KOPT-K1 (cell line): ENCODE measurements at regions not wholly inside any gene's neighbourhood (a gene's known extent, or its start where the extent isn't known, plus 50 kb on each side); places are given as distances from the start of the nearest gene placed in this dataset.

Source experiments
- H3K27ac ChIP-seq: fragments of 200-600 bp; sonication (generic); 2 replicates; pipeline ENCODE4 v1.5.1; 2016; ENCODE audit warnings: antibody characterized with exemption, mild to moderate bottlenecking, low read depth, low read length; ENCODE audit not compliant: poor library complexity, severe bottlenecking
- H3K36me3 ChIP-seq: fragments of 200-600 bp; sonication (generic); 2 replicates; pipeline ENCODE4 v1.5.1; 2017; ENCODE audit warnings: antibody characterized with exemption, mild to moderate bottlenecking, low read length, moderate library complexity; ENCODE audit not compliant: insufficient read depth
- H3K9me3 ChIP-seq: fragments of 200-600 bp; sonication (generic); 2 replicates; pipeline ENCODE4 v1.5.1; 2017; ENCODE audit warnings: antibody characterized with exemption, low read length, mild to moderate bottlenecking; ENCODE audit not compliant: insufficient read depth, poor library complexity, severe bottlenecking

DNA sequence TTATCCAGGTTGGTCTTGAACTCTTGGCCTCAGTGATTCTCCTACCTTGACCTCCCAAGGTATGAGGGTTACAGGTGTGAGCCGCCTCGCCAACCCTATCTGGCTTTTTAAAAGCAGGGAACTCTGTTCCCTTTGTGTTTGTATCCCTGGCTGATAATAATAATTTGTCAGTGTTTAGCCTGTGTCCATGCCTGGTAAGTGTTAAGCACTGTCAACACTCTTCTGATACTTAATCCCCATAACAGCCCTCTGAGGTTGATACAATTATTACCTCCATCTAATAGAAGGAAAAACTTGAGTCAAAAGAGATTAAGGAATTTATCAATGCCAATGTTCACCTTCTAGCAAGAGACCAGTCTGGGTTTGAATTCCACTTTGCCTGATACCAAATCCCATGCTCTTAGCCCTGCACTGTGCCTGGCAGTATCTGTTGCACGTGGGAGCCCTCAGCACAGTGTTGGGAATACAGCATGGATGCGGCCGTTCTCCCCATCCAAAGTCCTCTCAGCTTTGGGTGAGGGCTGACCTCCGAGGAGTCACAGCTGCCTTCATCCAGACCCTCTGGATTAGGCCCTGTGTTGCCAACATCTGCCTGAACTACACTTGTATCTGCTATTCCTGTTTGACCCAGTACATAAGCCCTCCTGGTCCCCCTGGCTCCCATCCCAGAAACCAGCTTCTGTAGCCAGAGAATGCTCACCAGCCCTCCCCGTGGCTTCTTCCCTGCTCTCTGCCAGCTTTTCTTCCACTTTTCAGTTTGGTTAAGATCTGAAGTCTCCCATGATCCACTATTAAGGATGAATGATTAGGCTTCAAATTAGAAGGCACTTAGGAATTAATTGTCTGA, 335.6 kb upstream of the ASIC2 start:
- Histone ChIP-seq H3K9me3 (no peaks in the 10 kb centered on the region), H3K36me3 (no peaks in the 10 kb centered on the region), H3K27ac (no peak overlapping the region)

DNA sequence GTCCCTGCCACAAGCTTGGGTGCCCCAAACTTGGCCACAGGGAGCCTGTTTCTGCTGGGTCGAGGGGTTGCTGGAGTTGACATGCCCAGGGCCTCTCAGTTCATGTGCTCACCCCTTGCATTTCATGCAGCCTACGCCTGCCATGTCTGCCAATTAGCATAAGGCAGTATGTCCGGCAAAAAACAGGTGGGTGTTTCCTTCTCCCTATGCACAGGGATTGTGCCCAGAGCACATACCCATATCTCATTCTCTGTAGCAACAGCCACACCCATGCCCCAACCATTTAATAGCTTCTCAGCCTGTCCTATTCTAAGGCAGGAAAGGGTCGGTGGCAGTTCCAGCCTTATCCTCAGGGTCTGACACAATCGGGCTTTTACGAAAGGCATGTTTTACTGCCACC, 340.4 kb upstream of the ASIC2 start:
- Histone ChIP-seq H3K36me3 (no peaks in the 10 kb centered on the region), H3K9me3 (peaks cover 11% of the 10 kb centered on the region), H3K27ac (no peak overlapping the region)

DNA sequence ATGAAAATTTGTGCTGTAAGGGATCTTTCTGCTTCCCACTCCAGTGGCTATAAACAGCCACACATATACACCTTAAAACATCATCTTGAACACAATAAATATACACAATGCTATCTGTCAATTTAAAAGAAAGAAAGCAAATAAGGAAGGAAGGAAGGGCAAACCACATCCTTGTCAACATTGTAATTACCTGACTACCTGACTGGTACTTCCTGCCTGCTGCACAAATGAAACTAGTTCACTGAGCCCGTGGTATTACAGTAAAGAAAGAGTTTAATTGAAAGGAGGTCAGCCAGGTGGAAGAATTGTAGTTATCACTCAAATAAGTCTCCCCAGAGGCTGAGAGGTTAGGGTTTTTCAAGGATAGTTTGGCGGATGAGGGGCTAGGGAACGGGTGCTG, 344.4 kb upstream of the ASIC2 start:
- no peaks in the 10 kb centered on the region for H3K36me3 ChIP-seq
- peaks cover 12% of the 10 kb centered on the region for H3K9me3 ChIP-seq
- H3K27ac ChIP-seq: no peak overlapping the region

DNA sequence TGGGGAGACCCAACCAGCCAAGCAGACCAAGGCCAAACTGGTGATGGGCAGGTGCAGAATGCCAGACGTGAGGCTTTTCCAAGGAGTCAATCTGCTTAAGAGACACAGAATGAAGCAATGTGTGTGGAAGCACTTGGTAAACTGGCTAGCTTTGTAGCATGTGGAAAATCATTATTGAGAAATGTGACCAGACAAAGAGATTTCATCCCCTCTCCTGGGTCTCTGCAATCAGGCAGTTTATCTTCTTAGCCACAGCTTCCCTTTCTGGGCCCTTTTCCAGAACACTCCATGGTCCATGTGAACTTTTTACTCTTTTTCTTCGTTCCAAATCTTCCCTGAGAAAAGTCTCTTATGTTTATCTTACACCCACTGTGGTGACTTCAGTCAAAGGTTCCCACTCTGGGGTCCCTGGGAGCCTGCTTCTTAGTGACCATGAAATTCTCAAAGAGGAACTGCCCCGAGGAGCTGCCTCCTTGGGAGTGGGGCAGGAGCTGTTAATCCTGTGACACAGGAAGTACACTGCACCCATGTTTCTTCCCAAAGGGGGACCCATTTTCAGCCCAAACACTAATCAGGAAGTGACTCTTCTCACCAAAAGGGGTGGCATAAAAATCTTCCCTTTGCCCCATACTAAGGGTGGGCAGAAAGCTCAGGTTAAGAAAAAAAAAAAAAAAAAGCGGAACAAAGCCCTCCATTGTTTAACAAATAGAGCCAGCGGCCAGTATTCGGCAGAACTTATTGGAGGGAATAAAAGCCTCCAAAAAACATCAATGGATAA, 346.2 kb upstream of the ASIC2 start:
- H3K27ac ChIP-seq: no peak overlapping the region
- no peaks in the 10 kb centered on the region for H3K36me3 ChIP-seq
- peaks cover 12% of the 10 kb centered on the region for H3K9me3 ChIP-seq

DNA sequence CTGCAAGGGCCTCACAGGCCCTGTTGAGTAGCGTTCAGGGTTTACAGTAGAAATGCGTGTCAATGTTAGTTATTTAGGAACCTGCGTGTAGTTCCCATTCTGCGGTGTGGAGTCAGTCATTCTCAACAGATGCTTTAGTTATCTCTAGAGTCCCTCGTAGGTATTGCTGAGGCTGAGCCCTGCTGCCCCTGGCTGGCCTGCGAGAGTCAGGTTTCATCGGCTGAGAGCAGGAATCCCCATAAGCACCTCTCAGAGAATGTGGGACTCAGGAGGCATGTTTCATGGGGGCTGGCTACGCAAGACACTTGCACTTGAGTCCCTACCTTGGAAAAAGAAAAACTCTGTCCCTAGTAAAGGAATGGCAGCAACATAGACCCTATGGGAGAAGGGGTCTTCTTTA, 347.5 kb upstream of the ASIC2 start:
- Histone ChIP-seq H3K36me3 (no peaks in the 10 kb centered on the region), H3K27ac (no peak overlapping the region), H3K9me3 (peaks cover 12% of the 10 kb centered on the region)

DNA sequence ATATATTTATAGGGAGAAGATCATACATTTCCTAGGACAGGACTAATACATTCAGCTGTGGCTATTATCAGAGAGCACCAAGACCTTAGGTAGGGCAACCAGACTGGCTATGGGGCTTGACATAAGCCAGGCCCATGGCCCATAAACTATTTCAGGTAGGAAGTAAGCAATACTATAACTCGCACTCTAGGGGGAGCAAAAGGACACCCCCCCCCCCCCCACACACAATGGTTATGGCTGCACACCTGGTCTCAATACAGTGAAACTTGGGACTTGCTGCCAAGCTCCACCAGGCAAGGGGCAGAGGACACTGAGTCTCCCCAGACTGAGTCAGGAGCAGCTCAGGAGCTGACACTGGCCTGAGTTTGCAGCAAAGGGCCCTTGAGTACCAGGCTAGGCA, 348.9 kb upstream of the ASIC2 start:
- H3K36me3 ChIP-seq: no peaks in the 10 kb centered on the region
- no peak overlapping the region for H3K27ac ChIP-seq
- H3K9me3 ChIP-seq: peaks cover 12% of the 10 kb centered on the region

DNA sequence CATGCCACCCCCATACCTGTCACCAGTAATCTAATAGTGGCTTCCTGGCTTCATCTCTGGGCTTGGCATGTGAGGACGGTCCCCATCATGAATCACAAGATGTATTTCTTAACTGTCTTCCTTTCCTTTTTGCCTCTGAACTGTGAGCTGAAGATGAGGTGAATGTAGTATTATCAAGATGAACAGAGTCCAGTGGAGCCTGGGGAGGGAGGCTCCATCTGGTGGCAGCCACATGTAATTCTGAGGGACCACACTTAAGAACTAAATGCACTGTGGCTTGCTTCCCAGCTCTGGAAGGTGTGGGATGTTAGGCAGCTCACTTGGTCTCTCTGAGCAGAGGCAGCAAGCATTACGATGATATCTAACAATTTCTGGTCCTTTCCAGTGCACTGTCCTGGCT, 354.9 kb upstream of the ASIC2 start:
- Histone ChIP-seq H3K36me3 (no peaks in the 10 kb centered on the region), H3K27ac (no peak overlapping the region)

DNA sequence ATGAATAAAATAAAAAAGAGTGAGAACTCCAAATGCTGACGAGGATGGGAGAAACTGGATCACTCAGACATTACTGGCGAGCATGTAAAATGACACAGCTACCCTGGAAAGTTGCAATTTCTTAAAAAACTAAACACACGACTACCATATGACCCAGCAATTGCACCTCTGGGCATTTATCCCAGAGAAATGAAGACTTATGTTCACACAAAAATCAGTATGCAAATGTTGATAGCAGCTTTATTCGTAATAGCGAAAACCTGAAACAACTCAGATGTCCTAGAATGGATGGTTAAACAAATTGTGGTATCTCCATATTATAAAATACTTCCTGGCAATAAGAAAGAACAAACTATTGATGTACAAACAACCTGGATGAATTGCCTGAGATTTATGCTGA, 357.2 kb upstream of the ASIC2 start:
- Histone ChIP-seq H3K36me3 (no peaks in the 10 kb centered on the region), H3K9me3 (no peaks in the 10 kb centered on the region), H3K27ac (no peak overlapping the region)

More for the DNA sequence above, 354.9 kb upstream of the ASIC2 start:
- no peaks in the 10 kb centered on the region for H3K9me3 ChIP-seq

DNA sequence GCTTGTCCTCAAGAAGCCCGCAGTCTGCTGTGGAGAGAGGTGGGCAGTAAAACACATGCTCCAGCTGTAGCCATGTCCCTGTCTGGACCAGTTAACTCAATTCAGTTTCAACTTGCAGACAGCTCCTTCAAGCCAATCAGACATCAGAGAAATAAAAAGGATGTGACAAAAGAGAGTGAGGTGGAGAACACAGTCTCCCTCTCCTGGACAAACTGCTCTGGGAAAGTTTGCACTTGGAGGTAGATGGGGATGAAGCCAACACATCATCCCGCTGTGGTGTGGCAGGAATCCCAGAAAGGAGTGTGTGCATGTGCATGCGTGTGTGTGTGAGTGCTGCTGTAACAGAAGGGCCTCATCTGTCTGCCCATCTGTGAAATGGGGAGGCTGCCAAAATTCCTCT, 358.6 kb upstream of the ASIC2 start:
- Histone ChIP-seq H3K36me3 (no peaks in the 10 kb centered on the region), H3K27ac (no peak overlapping the region), H3K9me3 (no peaks in the 10 kb centered on the region)

DNA sequence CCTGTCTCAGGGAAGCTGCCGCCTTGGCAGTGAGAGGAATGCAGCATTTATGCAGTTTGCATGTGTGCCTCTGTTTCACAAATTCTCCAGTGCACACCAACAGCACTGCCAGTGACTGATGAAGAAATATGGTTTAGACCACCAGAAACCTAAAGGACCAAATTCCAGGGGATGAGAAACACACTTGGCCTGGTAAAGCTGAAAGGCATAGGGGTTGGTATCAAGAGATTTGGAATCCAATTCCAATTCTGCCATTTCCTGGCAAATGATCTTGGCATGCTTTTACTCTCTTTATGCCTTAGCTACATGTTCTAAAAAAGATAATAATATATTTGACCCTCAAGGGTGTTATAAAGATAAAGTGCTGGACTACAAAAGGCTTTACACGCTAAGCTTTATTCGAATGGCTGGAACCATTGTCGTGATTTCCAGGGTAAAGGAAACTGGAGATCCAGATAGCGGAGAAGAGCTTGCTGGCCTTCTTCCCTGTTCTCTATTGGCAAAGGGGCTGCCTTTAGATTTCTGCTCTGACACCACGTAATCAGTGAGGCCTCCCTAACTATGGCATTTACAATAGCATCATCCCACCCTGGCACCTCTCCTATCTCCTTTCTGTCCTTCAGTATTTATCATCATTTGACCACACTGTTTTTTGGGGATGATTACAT, 359.8 kb upstream of the ASIC2 start:
- no peaks in the 10 kb centered on the region for H3K36me3 ChIP-seq
- H3K27ac ChIP-seq: no peak overlapping the region
- H3K9me3 ChIP-seq: no peaks in the 10 kb centered on the region

DNA sequence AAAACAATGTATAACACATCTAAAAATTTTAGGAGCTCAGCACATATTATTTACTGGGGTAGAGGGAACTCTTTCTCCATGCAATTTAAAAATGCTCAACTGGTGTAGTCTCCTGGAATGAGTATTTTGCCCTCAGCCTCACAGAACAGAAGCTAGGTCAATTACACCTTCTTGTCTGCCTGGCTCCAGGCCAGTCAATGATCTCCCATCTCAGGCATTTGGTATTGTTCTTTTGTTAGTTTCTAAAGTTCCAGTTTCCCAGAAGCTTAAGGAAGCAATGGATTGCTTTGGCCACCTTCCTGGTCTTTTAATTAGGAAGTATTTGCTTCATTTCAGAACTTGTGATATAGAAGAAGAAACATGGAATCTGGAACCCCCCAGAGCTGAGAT, 360.3 kb upstream of the ASIC2 start:
- no peak overlapping the region for H3K27ac ChIP-seq
- H3K9me3 ChIP-seq: no peaks in the 10 kb centered on the region
- no peaks in the 10 kb centered on the region for H3K36me3 ChIP-seq

DNA sequence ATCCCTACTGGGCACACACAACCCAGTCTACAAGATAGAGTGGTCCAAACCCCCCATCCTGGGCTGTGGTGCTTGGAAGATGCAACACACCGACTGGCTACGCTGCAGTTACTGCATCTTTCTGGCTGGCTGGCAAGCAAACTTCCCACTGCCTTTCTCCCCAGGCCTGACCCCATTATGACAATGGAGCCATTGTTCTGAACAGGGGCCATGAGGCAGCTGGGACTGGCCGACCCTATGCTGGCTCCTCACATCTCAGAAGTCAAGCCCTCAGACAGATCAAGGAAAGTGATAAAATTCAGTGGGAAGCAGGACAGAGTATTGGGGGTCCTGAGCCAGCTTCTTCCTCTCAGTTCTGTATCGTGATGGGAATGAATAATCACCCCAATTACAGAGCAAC, 364.1 kb upstream of the ASIC2 start:
- Histone ChIP-seq H3K27ac (no peak overlapping the region), H3K9me3 (no peaks in the 10 kb centered on the region), H3K36me3 (no peaks in the 10 kb centered on the region)

DNA sequence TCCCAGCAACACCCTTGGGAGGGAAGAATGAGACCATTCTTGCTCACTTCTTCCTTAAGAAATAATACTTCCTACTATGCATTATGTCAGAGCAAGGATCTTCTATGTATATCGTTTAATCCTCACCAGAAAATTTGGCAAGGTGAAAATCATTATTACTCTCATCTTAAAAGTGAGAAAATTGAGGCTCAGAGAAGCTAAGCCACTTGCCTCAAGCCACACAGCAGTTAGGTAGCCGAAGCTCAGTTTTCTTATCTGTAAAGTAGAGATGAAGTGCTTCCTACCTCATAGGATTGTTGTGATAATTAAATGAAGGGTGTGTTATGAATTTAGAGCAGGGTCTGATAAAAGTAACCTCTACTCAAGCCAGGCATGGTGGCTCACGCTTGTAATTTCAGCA, 368.9 kb upstream of the ASIC2 start:
- Histone ChIP-seq H3K27ac (no peak overlapping the region), H3K36me3 (no peaks in the 10 kb centered on the region), H3K9me3 (no peaks in the 10 kb centered on the region)

DNA sequence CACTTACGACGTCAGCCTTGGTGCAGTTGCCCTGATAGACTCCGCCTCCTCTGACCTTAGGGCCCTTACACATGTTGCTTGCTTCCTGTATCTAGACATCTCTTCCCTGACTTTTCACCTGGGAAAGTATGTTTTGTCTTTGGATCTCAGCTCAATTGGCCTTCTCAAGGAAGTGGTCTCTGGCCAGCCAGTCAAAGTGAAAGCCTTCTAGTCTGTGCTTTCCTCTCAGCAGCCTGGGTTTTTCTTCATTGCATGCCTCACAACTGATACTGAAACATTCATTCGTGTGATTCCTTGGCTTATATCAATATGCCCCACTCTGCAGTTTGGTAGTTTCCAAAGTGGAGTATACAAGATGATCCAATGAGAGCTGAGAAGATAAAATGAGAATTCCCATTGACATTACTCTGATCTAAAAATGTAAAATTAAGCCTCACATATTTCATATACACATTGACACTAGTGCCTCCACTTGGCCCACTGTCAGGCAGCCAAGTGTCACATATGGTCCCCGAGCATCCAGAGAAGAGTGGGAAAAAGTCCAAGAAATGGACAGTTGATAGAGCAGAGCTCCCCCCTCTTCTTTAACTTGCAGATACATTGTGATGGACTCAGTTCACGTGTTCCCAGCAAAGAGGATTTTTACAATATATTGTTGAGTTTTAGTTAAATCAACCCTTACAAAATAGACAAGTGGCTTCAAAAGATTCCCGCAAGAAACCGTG, 371.2 kb upstream of the ASIC2 start:
- no peaks in the 10 kb centered on the region for H3K36me3 ChIP-seq
- no peak overlapping the region for H3K27ac ChIP-seq

DNA sequence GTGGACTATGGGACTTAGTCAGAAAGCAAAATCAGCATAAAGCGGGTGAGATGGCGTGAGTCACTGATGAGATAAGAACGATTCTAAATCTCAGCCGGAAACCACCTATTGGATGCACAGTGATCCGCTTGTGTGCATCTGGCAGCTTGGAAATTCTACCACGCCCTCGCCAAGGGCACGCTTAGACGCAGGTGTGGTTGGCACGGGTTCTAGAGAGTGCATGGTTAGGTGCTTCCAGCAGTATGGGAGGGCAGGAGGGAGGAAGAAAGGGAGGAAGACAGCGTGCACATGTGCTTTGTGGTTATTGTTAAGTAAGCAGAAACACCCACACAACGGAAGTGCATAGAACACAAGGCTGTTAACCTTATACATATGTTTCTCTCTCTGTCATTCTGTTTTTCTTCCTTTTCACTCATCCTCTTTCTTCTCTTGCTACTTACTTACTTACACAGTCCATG, 374.0 kb upstream of the ASIC2 start:
- H3K27ac ChIP-seq: no peak overlapping the region
- no peaks in the 10 kb centered on the region for H3K36me3 ChIP-seq
- no peaks in the 10 kb centered on the region for H3K9me3 ChIP-seq

More for the DNA sequence above, 371.2 kb upstream of the ASIC2 start:
- H3K9me3 ChIP-seq: no peaks in the 10 kb centered on the region
